GM12865 (cell line): ENCODE measurements at regions not wholly inside any gene's neighbourhood (a gene's known extent, or its start where the extent isn't known, plus 50 kb on each side); places are given as distances from the start of the nearest gene placed in this dataset.

Experiments used
- DNase-seq: peaks from one replicate; pipeline ENCODE4 v3.0.0; 2010; ENCODE audit warnings: low read depth
- H3K4me3 ChIP-seq: 2 replicates; pipeline ENCODE4 v1.5.1; 2011; ENCODE audit warnings: mild to moderate bottlenecking, low read depth, low read length, control low read depth
- CTCF ChIP-seq: IDR thresholded peaks from 2 replicates; pipeline ENCODE4 v1.5.1; 2011; ENCODE audit warnings: low read length, control low read depth, low read depth, inconsistent platforms; ENCODE audit not compliant: insufficient read depth; ENCODE audit errors: missing control alignments

DNA sequence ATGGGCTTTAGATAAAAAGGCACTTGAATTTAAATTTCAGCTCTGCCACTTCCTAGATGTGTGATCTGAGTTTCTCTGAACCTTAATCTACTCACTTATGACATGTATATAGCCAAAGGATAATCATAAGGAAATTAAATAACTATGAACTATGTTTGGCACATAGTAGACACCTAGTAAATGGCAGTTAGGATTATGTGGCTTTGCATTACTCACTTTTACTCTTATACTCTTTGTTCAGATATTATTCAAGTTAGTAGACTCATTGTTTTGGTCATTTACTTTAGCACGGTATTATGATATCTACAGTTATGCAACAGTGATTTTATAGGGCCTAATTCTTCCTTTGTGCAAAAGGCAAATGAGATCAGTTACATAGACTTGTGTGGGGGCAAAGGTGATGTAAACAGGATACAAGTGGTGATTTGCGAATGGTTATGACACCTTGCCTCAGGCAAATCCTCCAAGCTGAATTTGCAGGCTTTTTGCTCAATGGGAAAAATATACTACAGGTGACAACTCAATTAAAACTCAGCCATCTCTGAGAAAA is 297.2 kb upstream of the PBX1 start:
- no peak for DNase-seq
- TF ChIP-seq CTCF = no peak
- no peak overlapping the region for H3K4me3 ChIP-seq

GRCh38 chr1:164263540-164263939 is 295.4 kb upstream of the PBX1 start:
- no peak for TF ChIP-seq CTCF
- no peak for DNase-seq

DNA sequence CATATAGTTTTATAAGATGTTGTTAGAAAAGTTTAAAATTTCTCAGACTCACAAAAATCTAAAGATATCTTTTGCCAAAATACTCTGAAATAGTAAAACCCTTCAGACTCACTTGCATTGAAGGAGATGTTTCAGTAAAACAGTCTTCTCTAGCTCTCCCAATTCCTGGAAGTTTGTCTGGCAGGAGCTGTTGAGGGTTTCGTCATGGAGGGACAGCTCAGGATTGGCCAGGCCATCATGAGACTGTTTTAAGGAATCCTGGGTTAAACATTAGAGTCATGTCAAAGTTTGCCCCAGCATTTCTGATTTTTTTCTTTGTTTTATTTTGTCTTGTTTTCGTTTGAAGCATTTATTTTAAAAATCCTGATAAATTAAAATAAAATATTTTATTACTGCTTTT is 293.8 kb upstream of the PBX1 start:
- no peak for TF ChIP-seq CTCF
- no peak overlapping the region for H3K4me3 ChIP-seq
- DNase-seq = no peak

More at GRCh38 chr1:164263540-164263939, 295.4 kb upstream of the PBX1 start:
- H3K4me3 ChIP-seq = no peak overlapping the region

GRCh38 chr1:164272156-164272555 is 286.8 kb upstream of the PBX1 start:
- no peak for TF ChIP-seq CTCF
- no peak overlapping the region for H3K4me3 ChIP-seq
- DNase-seq = no peak

- DNase-seq = peak; percentile 16
- H3K4me3 ChIP-seq = no peak overlapping the region
- TF ChIP-seq CTCF = no peak
These were observed 262.8 kb upstream of the PBX1 start for GRCh38 chr1:164296172-164296571.

GRCh38 chr1:164308101-164308500 is 250.9 kb upstream of the PBX1 start:
- DNase-seq = no peak
- no peak for TF ChIP-seq CTCF
- no peak overlapping the region for H3K4me3 ChIP-seq

- DNase-seq = no peak
- TF ChIP-seq CTCF = no peak
- no peak overlapping the region for H3K4me3 ChIP-seq
These were observed 248.8 kb upstream of the PBX1 start for GRCh38 chr1:164310166-164310565.
